ENCODE measurements at regions not wholly inside any gene's neighbourhood (a gene's known extent, or its start where the extent isn't known, plus 50 kb on each side); places are given as distances from the start of the nearest gene placed in this dataset.

- Histone ChIP-seq H3K27me3 (ENCODE audit: control insufficient read depth in 2 of 2, insufficient read depth in 1 of 2, low read length in 1 of 2) (no peaks in the 10 kb centered on the region), H3K4me1 (ENCODE audit: control insufficient read depth in 2 of 2, insufficient read depth in 2 of 2, low read length in 2 of 2) (no peaks in the 10 kb centered on the region), H3K27ac (ENCODE audit: low read depth in 1 of 2, low read length in 1 of 2) (no peak overlapping the region), H3K9me3 (ENCODE audit: control insufficient read depth in 2 of 2, insufficient read depth in 1 of 2, low read length in 1 of 2) (no peaks in the 10 kb centered on the region), H3K36me3 (ENCODE audit: control insufficient read depth in 2 of 2, insufficient read depth in 2 of 2, low read length in 1 of 2) (no peaks in the 10 kb centered on the region), H3K4me3 (ENCODE audit: low read length in 2 of 2) (no peak overlapping the region)
- 69% methylated on average over 4 of the region's 4 CpGs for WGBS
- DNase-seq (ENCODE audit: low read depth in 6 of 9, low spot score in 9 of 9), result no peak
Observed at GRCh38 chr18:2173486-2173885, 397.8 kb downstream of the METTL4 start.

DNA sequence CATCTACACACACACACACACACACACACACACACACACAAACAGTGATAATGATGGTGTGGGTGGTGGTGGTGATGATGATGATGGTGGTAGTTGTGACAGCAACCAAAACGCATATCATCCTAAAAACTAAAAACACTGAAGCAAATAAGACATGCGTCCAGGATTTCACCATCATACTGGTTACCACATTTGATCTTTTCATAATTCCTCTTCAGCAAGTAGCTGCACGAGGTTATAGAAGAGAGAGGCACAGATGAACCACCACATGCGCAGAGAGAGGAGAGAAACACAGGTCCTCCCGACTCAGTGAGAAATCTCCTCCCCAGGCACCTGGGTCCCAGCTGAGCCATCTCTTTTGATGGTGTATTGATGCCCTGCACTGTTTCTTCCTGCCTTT, 393.3 kb downstream of the METTL4 start:
- 95% methylated on average over 5 of the region's 5 CpGs for whole genome bisulfite sequencing
- Histone ChIP-seq H3K27ac (ENCODE audit: low read depth in 1 of 2, low read length in 1 of 2) (no peak overlapping the region), H3K4me1 (ENCODE audit: control insufficient read depth in 2 of 2, insufficient read depth in 2 of 2, low read length in 2 of 2) (no peaks in the 10 kb centered on the region), H3K27me3 (ENCODE audit: control insufficient read depth in 2 of 2, insufficient read depth in 1 of 2, low read length in 1 of 2) (no peaks in the 10 kb centered on the region), H3K36me3 (ENCODE audit: control insufficient read depth in 2 of 2, insufficient read depth in 2 of 2, low read length in 1 of 2) (no peaks in the 10 kb centered on the region), H3K4me3 (ENCODE audit: low read length in 2 of 2) (no peak overlapping the region), H3K9me3 (ENCODE audit: control insufficient read depth in 2 of 2, insufficient read depth in 1 of 2, low read length in 1 of 2) (peaks cover 0 to 4% of the 10 kb centered on the region in 2 donors)
- DNase-seq (ENCODE audit: low read depth in 6 of 9, low spot score in 9 of 9), result no peak

DNA sequence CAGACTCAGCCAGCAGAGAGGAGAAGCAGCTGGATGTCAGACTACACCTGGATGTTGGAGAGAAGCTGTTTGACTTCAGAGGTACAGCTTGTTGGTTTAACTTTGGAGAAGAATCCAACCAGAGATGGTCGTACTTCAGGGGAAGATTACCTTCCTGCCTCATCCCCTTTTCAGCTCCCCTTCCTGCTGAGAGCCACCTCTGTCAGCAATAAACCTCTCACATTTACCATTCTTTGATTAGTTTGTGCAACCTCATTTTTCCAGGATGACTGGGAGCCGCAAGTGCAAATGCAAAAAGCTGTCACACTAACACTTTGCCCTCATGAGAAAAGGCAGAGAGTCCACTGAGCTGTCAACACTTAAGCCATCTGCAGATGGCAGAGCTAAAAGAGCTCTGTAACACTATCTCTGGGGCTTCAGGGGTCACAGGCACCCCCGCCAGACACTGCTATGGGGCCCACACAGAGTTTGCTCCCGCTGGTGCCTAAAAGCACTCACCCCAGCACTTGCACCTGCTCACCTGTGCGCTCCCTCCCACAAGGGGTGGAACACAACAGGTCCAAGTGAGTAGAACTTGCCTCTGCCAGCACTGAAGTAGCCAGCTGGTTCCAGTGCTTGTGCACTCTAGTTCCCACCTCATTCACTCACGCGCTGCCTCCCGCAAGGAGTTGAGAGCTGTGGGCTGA, 391.7 kb downstream of the METTL4 start:
- Histone ChIP-seq H3K9me3 (ENCODE audit: control insufficient read depth in 2 of 2, insufficient read depth in 1 of 2, low read length in 1 of 2) (peaks cover 0 to 4% of the 10 kb centered on the region in 2 donors), H3K4me1 (ENCODE audit: control insufficient read depth in 2 of 2, insufficient read depth in 2 of 2, low read length in 2 of 2) (no peaks in the 10 kb centered on the region), H3K4me3 (ENCODE audit: low read length in 2 of 2) (no peak overlapping the region), H3K27me3 (ENCODE audit: control insufficient read depth in 2 of 2, insufficient read depth in 1 of 2, low read length in 1 of 2) (no peaks in the 10 kb centered on the region), H3K36me3 (ENCODE audit: control insufficient read depth in 2 of 2, insufficient read depth in 2 of 2, low read length in 1 of 2) (no peaks in the 10 kb centered on the region), H3K27ac (ENCODE audit: low read depth in 1 of 2, low read length in 1 of 2) (no peak overlapping the region)
- no peak for DNase-seq (ENCODE audit: low read depth in 6 of 9, low spot score in 9 of 9)
- 96% methylated on average over 8 of the region's 8 CpGs for WGBS

GRCh38 chr18:2180586-2180985, 390.7 kb downstream of the METTL4 start:
- Histone ChIP-seq H3K4me3 (ENCODE audit: low read length in 2 of 2) (no peak overlapping the region), H3K27me3 (ENCODE audit: control insufficient read depth in 2 of 2, insufficient read depth in 1 of 2, low read length in 1 of 2) (no peaks in the 10 kb centered on the region), H3K36me3 (ENCODE audit: control insufficient read depth in 2 of 2, insufficient read depth in 2 of 2, low read length in 1 of 2) (no peaks in the 10 kb centered on the region), H3K9me3 (ENCODE audit: control insufficient read depth in 2 of 2, insufficient read depth in 1 of 2, low read length in 1 of 2) (peaks cover 0 to 4% of the 10 kb centered on the region in 2 donors), H3K27ac (ENCODE audit: low read depth in 1 of 2, low read length in 1 of 2) (no peak overlapping the region), H3K4me1 (ENCODE audit: control insufficient read depth in 2 of 2, insufficient read depth in 2 of 2, low read length in 2 of 2) (no peaks in the 10 kb centered on the region)
- WGBS, result 85% methylated on average over 1 of the region's 1 CpG
- no peak for DNase-seq (ENCODE audit: low read depth in 6 of 9, low spot score in 9 of 9)

GRCh38 chr18:2183432-2183831, 387.9 kb downstream of the METTL4 start:
- no peaks in the 10 kb centered on the region for H3K27me3 ChIP-seq (ENCODE audit: control insufficient read depth in 2 of 2, insufficient read depth in 1 of 2, low read length in 1 of 2)
- WGBS, result 97% methylated on average over 5 of the region's 5 CpGs
- H3K27ac ChIP-seq (ENCODE audit: low read depth in 1 of 2, low read length in 1 of 2), result no peak overlapping the region
- H3K9me3 ChIP-seq (ENCODE audit: control insufficient read depth in 2 of 2, insufficient read depth in 1 of 2, low read length in 1 of 2), result peaks cover 0 to 4% of the 10 kb centered on the region in 2 donors
- H3K4me1 ChIP-seq (ENCODE audit: control insufficient read depth in 2 of 2, insufficient read depth in 2 of 2, low read length in 2 of 2), result no peaks in the 10 kb centered on the region
- H3K4me3 ChIP-seq (ENCODE audit: low read length in 2 of 2), result no peak overlapping the region
- H3K36me3 ChIP-seq (ENCODE audit: control insufficient read depth in 2 of 2, insufficient read depth in 2 of 2, low read length in 1 of 2), result no peaks in the 10 kb centered on the region
- DNase-seq (ENCODE audit: low read depth in 6 of 9, low spot score in 9 of 9), result no peak

- Histone ChIP-seq H3K4me3 (ENCODE audit: low read length in 2 of 2) (no peak overlapping the region), H3K4me1 (ENCODE audit: control insufficient read depth in 2 of 2, insufficient read depth in 2 of 2, low read length in 2 of 2) (no peaks in the 10 kb centered on the region), H3K27ac (ENCODE audit: low read depth in 1 of 2, low read length in 1 of 2) (no peak overlapping the region), H3K9me3 (ENCODE audit: control insufficient read depth in 2 of 2, insufficient read depth in 1 of 2, low read length in 1 of 2) (no peaks in the 10 kb centered on the region), H3K27me3 (ENCODE audit: control insufficient read depth in 2 of 2, insufficient read depth in 1 of 2, low read length in 1 of 2) (no peaks in the 10 kb centered on the region), H3K36me3 (ENCODE audit: control insufficient read depth in 2 of 2, insufficient read depth in 2 of 2, low read length in 1 of 2) (no peaks in the 10 kb centered on the region)
- WGBS, result 86% methylated on average over 1 of the region's 1 CpG
- DNase-seq (ENCODE audit: low read depth in 6 of 9, low spot score in 9 of 9), result no peak
Observed at GRCh38 chr18:2186967-2187366, 384.3 kb downstream of the METTL4 start.

DNA sequence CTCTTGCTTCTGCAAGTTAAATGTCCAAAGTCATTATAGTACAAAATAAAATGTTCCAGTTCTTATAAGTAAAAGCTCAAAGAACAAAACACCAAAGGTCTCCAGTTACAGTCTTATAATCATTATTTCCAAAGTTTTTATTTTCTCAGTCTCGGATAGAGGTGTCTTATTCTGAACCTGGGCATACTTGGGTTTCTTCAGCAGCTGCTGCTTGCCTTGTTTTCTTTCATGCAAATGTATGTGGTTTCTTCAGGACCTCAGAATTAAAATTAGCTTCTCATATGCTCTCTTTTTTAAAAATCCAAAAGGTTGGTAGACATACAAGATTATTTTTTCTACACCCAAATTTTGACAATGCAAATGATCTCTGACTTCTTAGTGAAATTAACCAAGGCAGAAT, 383.0 kb downstream of the METTL4 start:
- H3K36me3 ChIP-seq (ENCODE audit: control insufficient read depth in 2 of 2, insufficient read depth in 2 of 2, low read length in 1 of 2), result no peaks in the 10 kb centered on the region
- no peak overlapping the region for H3K27ac ChIP-seq (ENCODE audit: low read depth in 1 of 2, low read length in 1 of 2)
- no peaks in the 10 kb centered on the region for H3K4me1 ChIP-seq (ENCODE audit: control insufficient read depth in 2 of 2, insufficient read depth in 2 of 2, low read length in 2 of 2)
- no peaks in the 10 kb centered on the region for H3K9me3 ChIP-seq (ENCODE audit: control insufficient read depth in 2 of 2, insufficient read depth in 1 of 2, low read length in 1 of 2)
- H3K27me3 ChIP-seq (ENCODE audit: control insufficient read depth in 2 of 2, insufficient read depth in 1 of 2, low read length in 1 of 2), result no peaks in the 10 kb centered on the region
- DNase-seq (ENCODE audit: low read depth in 6 of 9, low spot score in 9 of 9), result no peak
- 94% methylated on average over 1 of the region's 1 CpG for WGBS
- H3K4me3 ChIP-seq (ENCODE audit: low read length in 2 of 2), result no peak overlapping the region

GRCh38 chr18:2191180-2191790, 380.0 kb downstream of the METTL4 start:
- no peaks in the 10 kb centered on the region for H3K27me3 ChIP-seq (ENCODE audit: control insufficient read depth in 2 of 2, insufficient read depth in 1 of 2, low read length in 1 of 2)
- no peak overlapping the region for H3K27ac ChIP-seq (ENCODE audit: low read depth in 1 of 2, low read length in 1 of 2)
- WGBS, result 92% methylated on average over 3 of the region's 3 CpGs
- no peaks in the 10 kb centered on the region for H3K4me1 ChIP-seq (ENCODE audit: control insufficient read depth in 2 of 2, insufficient read depth in 2 of 2, low read length in 2 of 2)
- no peaks in the 10 kb centered on the region for H3K9me3 ChIP-seq (ENCODE audit: control insufficient read depth in 2 of 2, insufficient read depth in 1 of 2, low read length in 1 of 2)
- no peak overlapping the region for H3K4me3 ChIP-seq (ENCODE audit: low read length in 2 of 2)
- no peak for DNase-seq (ENCODE audit: low read depth in 6 of 9, low spot score in 9 of 9)
- H3K36me3 ChIP-seq (ENCODE audit: control insufficient read depth in 2 of 2, insufficient read depth in 2 of 2, low read length in 1 of 2), result no peaks in the 10 kb centered on the region

DNA sequence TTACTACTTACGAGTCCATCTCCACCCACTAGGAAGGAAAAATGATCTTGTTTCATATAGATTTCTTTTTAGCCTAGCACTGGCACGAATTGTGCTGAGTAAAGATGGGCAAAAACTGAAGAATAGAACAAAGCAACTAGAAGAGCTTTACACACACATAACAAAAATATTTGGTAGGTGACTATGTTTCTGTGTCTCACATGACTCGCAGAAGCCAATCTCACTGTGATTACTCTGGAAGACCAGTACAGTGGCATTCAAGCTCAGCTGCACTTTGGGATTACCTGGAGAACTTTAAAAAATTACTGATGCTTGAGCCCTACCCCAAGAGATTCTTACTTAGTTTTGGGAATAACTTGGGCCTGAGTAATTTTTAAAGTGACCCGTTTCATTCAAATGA, 378.7 kb downstream of the METTL4 start:
- Histone ChIP-seq H3K36me3 (ENCODE audit: control insufficient read depth in 2 of 2, insufficient read depth in 2 of 2, low read length in 1 of 2) (no peaks in the 10 kb centered on the region), H3K4me3 (ENCODE audit: low read length in 2 of 2) (no peak overlapping the region), H3K4me1 (ENCODE audit: control insufficient read depth in 2 of 2, insufficient read depth in 2 of 2, low read length in 2 of 2) (no peaks in the 10 kb centered on the region), H3K9me3 (ENCODE audit: control insufficient read depth in 2 of 2, insufficient read depth in 1 of 2, low read length in 1 of 2) (no peaks in the 10 kb centered on the region), H3K27ac (ENCODE audit: low read depth in 1 of 2, low read length in 1 of 2) (no peak overlapping the region), H3K27me3 (ENCODE audit: control insufficient read depth in 2 of 2, insufficient read depth in 1 of 2, low read length in 1 of 2) (no peaks in the 10 kb centered on the region)
- 92% methylated on average over 4 of the region's 4 CpGs for WGBS
- DNase-seq (ENCODE audit: low read depth in 6 of 9, low spot score in 9 of 9), result no peak
